ENCODE measurements at regions not wholly inside any gene's neighbourhood (a gene's known extent, or its start where the extent isn't known, plus 50 kb on each side); places are given as distances from the start of the nearest gene placed in this dataset.

DNA sequence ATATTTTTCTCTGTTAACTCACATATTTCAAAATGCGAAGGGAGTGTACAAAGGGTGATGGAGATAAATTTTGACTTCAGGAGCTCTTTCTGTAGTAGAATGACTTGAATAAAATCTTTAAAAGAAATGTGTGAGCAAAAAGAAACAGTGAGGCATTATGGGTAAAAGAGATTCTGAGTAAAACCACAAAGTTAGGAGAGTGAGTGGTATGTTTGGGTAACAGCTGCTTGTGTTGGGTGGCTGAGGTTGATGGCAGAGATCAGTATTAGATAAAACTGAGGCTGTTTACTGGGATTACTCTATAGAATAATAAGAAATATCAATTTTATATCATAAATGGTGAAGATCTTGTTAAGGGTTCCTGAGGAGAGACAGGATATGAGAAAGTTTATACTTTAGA lies 434.2 kb upstream of the AMOT start:
- no peak for DNase-seq (ENCODE audit: low spot score in 2 of 2)
- no peaks in the 10 kb centered on the region for H3K36me3 ChIP-seq
- 93 to 96% methylated on average over 1 of the region's 1 CpG for WGBS, 2 donors
- no peak overlapping the region for H3K4me3 ChIP-seq
- no peaks in the 10 kb centered on the region for H3K4me1 ChIP-seq
- no peak overlapping the region for H3K27ac ChIP-seq
- TF ChIP-seq POLR2A (IDR thresholded peaks at IDR 0.05) (no peak), EP300 (IDR thresholded peaks at IDR 0.05) (no peak)
- TF ChIP-seq, protein P1, sequence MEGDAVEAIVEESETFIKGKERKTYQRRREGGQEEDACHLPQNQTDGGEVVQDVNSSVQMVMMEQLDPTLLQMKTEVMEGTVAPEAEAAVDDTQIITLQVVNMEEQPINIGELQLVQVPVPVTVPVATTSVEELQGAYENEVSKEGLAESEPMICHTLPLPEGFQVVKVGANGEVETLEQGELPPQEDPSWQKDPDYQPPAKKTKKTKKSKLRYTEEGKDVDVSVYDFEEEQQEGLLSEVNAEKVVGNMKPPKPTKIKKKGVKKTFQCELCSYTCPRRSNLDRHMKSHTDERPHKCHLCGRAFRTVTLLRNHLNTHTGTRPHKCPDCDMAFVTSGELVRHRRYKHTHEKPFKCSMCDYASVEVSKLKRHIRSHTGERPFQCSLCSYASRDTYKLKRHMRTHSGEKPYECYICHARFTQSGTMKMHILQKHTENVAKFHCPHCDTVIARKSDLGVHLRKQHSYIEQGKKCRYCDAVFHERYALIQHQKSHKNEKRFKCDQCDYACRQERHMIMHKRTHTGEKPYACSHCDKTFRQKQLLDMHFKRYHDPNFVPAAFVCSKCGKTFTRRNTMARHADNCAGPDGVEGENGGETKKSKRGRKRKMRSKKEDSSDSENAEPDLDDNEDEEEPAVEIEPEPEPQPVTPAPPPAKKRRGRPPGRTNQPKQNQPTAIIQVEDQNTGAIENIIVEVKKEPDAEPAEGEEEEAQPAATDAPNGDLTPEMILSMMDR (IDR thresholded peaks at IDR 0.05): no peak
- H3K27me3 ChIP-seq: peaks cover 0 to 6% of the 10 kb centered on the region in 2 donors
- H3K9me3 ChIP-seq: no peaks in the 10 kb centered on the region

DNA sequence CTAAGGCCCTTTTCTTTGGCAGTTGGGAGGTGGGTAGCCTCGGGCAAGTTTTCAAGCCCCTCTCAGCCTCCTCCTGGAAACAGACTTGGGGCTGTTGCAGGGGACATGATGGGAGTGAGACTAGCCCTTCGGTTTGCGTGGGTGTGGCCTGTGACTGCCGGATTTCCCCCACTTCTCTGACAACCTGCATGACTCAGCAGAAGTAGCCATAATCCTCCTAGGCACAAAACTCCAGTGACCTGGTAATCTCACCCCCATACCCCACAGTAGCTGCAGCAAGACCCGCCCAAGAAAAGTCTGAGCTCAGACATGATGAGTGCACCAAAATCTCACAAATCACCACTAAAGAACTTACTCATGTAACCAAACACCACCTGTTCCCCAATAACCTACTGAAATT lies 433.7 kb upstream of the AMOT start:
- H3K27me3 ChIP-seq: peaks cover 0 to 6% of the 10 kb centered on the region in 2 donors
- no peak overlapping the region for H3K27ac ChIP-seq
- H3K4me3 ChIP-seq: no peak overlapping the region
- no peak for DNase-seq (ENCODE audit: low spot score in 2 of 2)
- H3K36me3 ChIP-seq: no peaks in the 10 kb centered on the region
- H3K9me3 ChIP-seq: no peaks in the 10 kb centered on the region
- 68 to 96% methylated on average over 4 to 5 of the region's 5 CpGs for WGBS, 2 donors
- TF ChIP-seq, protein P1 (IDR thresholded peaks at IDR 0.05): no peak
- TF ChIP-seq POLR2A (IDR thresholded peaks at IDR 0.05) (no peak), EP300 (IDR thresholded peaks at IDR 0.05) (no peak)
- no peaks in the 10 kb centered on the region for H3K4me1 ChIP-seq

DNA sequence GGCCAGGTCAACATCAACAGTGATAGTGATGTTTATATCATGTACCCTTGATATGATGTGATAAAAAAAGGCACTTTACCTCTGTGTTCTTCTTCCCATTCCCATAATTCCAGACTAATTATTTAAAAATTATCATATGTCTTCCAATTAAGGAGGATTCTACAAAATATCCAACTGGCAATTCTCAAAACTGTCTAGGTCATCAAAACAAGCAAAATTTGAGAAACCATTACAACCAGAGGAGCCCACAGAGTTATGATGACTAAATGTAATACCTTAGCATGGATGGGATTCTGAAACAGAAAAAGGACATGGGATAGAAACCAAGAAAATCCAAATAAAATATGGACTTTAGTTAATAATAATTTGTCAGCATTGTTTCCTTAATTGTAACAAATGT lies 428.6 kb upstream of the AMOT start:
- Histone ChIP-seq H3K9me3 (no peaks in the 10 kb centered on the region), H3K36me3 (no peaks in the 10 kb centered on the region), H3K27me3 (peaks cover 0 to 7% of the 10 kb centered on the region in 2 donors), H3K27ac (no peak overlapping the region), H3K4me3 (no peak overlapping the region), H3K4me1 (no peaks in the 10 kb centered on the region)
- no peak for DNase-seq (ENCODE audit: low spot score in 2 of 2)
- TF ChIP-seq, protein P1 (IDR thresholded peaks at IDR 0.05): no peak
- TF ChIP-seq EP300 (IDR thresholded peaks at IDR 0.05): no peak
- TF ChIP-seq POLR2A (IDR thresholded peaks at IDR 0.05): no peak

DNA sequence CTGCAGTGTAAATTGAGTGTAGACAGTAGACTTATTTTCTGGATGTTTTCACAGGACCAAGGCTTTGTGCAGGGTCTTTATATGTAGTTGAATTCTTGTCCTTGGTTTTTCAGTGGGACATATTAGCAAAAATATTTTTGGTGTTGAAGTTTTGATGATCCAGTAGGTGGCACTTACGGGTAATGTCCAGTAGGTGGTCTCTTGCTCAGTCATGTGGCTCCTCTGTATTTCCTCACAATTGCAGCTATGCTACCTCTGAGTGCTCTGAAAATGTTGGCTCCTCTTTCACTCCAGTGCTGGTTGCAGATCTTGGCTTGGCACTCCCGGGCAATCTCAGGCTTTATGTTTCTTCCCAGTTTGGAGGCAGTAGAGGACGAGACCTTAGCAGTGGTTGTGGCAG lies 419.8 kb upstream of the AMOT start:
- Histone ChIP-seq H3K4me3 (no peak overlapping the region), H3K4me1 (no peaks in the 10 kb centered on the region), H3K9me3 (no peaks in the 10 kb centered on the region), H3K36me3 (no peaks in the 10 kb centered on the region), H3K27me3 (peaks cover 0 to 6% of the 10 kb centered on the region in 2 donors), H3K27ac (no peak overlapping the region)
- WGBS, 2 donors: 57 to 84% methylated on average over 3 of the region's 3 CpGs
- DNase-seq (ENCODE audit: low spot score in 2 of 2): no peak
- TF ChIP-seq POLR2A (IDR thresholded peaks at IDR 0.05) (no peak), EP300 (IDR thresholded peaks at IDR 0.05) (no peak)
- TF ChIP-seq, protein P1 (IDR thresholded peaks at IDR 0.05): no peak

DNA sequence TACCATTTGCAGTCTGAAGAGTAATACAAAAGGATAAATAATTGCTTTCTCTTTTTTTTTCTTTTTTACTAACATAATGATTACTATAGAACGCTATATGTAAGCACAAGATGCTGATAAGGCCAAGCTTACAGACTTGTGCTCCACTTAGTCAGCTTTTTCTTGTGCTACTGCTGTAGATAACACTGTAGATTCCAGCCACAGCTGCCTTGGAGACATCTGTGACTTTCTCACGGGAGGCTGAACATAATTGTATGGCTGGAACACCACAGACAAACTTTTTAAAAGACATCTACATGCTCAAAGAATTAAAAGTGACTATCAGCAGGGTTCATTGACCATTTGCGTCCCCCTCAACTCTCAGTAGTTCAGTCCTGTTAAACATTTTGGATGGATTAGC lies 381.7 kb upstream of the AMOT start:
- no peak overlapping the region for H3K4me3 ChIP-seq
- peaks cover 0 to 13% of the 10 kb centered on the region in 2 donors for H3K27me3 ChIP-seq

More for the DNA sequence above, 381.7 kb upstream of the AMOT start:
- DNase-seq (ENCODE audit: low spot score in 2 of 2): no peak
- Histone ChIP-seq H3K4me1 (no peaks in the 10 kb centered on the region), H3K27ac (no peak overlapping the region), H3K9me3 (no peaks in the 10 kb centered on the region), H3K36me3 (no peaks in the 10 kb centered on the region)
- TF ChIP-seq EP300 (IDR thresholded peaks at IDR 0.05): no peak
- TF ChIP-seq POLR2A (IDR thresholded peaks at IDR 0.05): no peak
- TF ChIP-seq, protein P1 (IDR thresholded peaks at IDR 0.05): no peak
- 54 to 71% methylated on average over 3 of the region's 3 CpGs for WGBS, 2 donors

Measured in tibial nerve (tissue), 4 donors.